Fibroblast of lung (primary cell): ENCODE measurements at regions not wholly inside any gene's neighbourhood (a gene's known extent, or its start where the extent isn't known, plus 50 kb on each side); places are given as distances from the start of the nearest gene placed in this dataset.

Source experiments
- DNase-seq, 2 donors: peaks; one replicate each; pipeline versions ENCODE4 v3.0.0 to v3.0.0-alpha.2; 2010; ENCODE audit warnings: low read depth in 2 of 2
- H2AFZ ChIP-seq: 2 replicates; pipeline ENCODE4 v1.5.1; 2012; ENCODE audit warnings: low read length, control low read depth, inconsistent platforms
- H3K27ac ChIP-seq: 2 replicates; pipeline ENCODE4 v1.5.1; 2011; ENCODE audit warnings: low read length, control low read depth; ENCODE audit not compliant: insufficient read depth
- H3K27me3 ChIP-seq: 2 replicates; pipeline ENCODE4 v1.5.1; 2011; ENCODE audit warnings: mild to moderate bottlenecking, low read length; ENCODE audit not compliant: control insufficient read depth, insufficient read depth
- H3K36me3 ChIP-seq: 2 replicates; pipeline ENCODE4 v1.5.1; 2011; ENCODE audit warnings: low read length; ENCODE audit not compliant: control insufficient read depth, insufficient read depth
- H3K4me1 ChIP-seq: 2 replicates; pipeline ENCODE4 v1.5.1; 2011; ENCODE audit warnings: low read length; ENCODE audit not compliant: control insufficient read depth, insufficient read depth; ENCODE audit errors: extremely low read depth
- H3K4me2 ChIP-seq: 2 replicates; pipeline ENCODE4 v1.5.1; 2011; ENCODE audit warnings: low read length, control low read depth; ENCODE audit not compliant: insufficient read depth; ENCODE audit errors: extremely low read depth
- H3K4me3 ChIP-seq, 4 experiments: fragments of 200-600 bp in 1 of 4; sonication (generic) in 1 of 4; replicated peaks in 1 of 4; 2 replicates each; pipeline ENCODE4 v1.5.1; 2011 to 2016; ENCODE audit warnings: low read length in 4 of 4, low read depth in 3 of 4, mild to moderate bottlenecking in 3 of 4, control low read depth in 2 of 4, inconsistent platforms in 1 of 4, mixed read lengths in 1 of 4; ENCODE audit not compliant: insufficient read depth in 1 of 4; ENCODE audit errors: control extremely low read depth in 1 of 4
- H3K79me2 ChIP-seq: 2 replicates; pipeline ENCODE4 v1.5.1; 2012; ENCODE audit warnings: mild to moderate bottlenecking, low read length, inconsistent platforms; ENCODE audit not compliant: control insufficient read depth, insufficient read depth
- H3K9ac ChIP-seq: 2 replicates; pipeline ENCODE4 v1.5.1; 2011; ENCODE audit warnings: mild to moderate bottlenecking, low read length, control low read depth; ENCODE audit not compliant: insufficient read depth
- H3K9me3 ChIP-seq: 2 replicates; pipeline ENCODE4 v1.5.1; 2012; ENCODE audit warnings: low read depth, low read length; ENCODE audit not compliant: control insufficient read depth, insufficient read depth
- H4K20me1 ChIP-seq: 2 replicates; pipeline ENCODE4 v1.5.1; 2011; ENCODE audit warnings: low read length; ENCODE audit not compliant: control insufficient read depth, insufficient read depth; ENCODE audit errors: extremely low read depth
- CTCF ChIP-seq, 2 donors: IDR thresholded peaks in 1 of 2; conservative IDR thresholded peaks in 1 of 2; 1 replicate in 1 of 2; 2 replicates in 1 of 2; pipeline ENCODE4 v1.5.1; 2011 to 2012; ENCODE audit warnings: low read length in 2 of 2, control low read depth in 1 of 2, inconsistent platforms in 1 of 2, low read depth in 1 of 2, mild to moderate bottlenecking in 1 of 2
- EZH2 ChIP-seq: IDR thresholded peaks from 2 replicates; pipeline ENCODE4 v1.5.1; 2012; ENCODE audit warnings: low read length, control low read depth, mild to moderate bottlenecking; ENCODE audit errors: missing control alignments

- Histone ChIP-seq H3K27ac (no peak overlapping the region), H4K20me1 (no peaks in the 10 kb centered on the region), H3K36me3 (no peaks in the 10 kb centered on the region), H3K9me3 (no peaks in the 10 kb centered on the region), H3K9ac (no peak overlapping the region), H3K4me1 (no peaks in the 10 kb centered on the region), H3K4me2 (no peak overlapping the region), H3K4me3 (no peak overlapping the region), H3K79me2 (no peaks in the 10 kb centered on the region), H2AFZ (no peak overlapping the region), H3K27me3 (no peaks in the 10 kb centered on the region)
- TF ChIP-seq EZH2 (no peak), CTCF (conservative IDR thresholded peaks at IDR 0.05 in 1 of 2, IDR thresholded peaks at IDR 0.05 in 1 of 2; ENCODE audit: low read depth in 1 of 2, low read length in 2 of 2) (no peak)
- no peak for DNase-seq
Measured at GRCh38 chr4:120545391-120545790, 377.1 kb downstream of the PRDM5 start.

- H4K20me1 ChIP-seq, result no peaks in the 10 kb centered on the region
- H3K9me3 ChIP-seq, result no peaks in the 10 kb centered on the region
- TF ChIP-seq EZH2 (no peak), CTCF (conservative IDR thresholded peaks at IDR 0.05 in 1 of 2, IDR thresholded peaks at IDR 0.05 in 1 of 2; ENCODE audit: low read depth in 1 of 2, low read length in 2 of 2) (no peak)
- H3K36me3 ChIP-seq, result no peaks in the 10 kb centered on the region
- H2AFZ ChIP-seq, result no peak overlapping the region
- no peaks in the 10 kb centered on the region for H3K4me1 ChIP-seq
- H3K27me3 ChIP-seq, result no peaks in the 10 kb centered on the region
- H3K27ac ChIP-seq, result no peak overlapping the region
- DNase-seq, result no peak
- no peak overlapping the region for H3K4me2 ChIP-seq
- H3K79me2 ChIP-seq, result no peaks in the 10 kb centered on the region
- H3K4me3 ChIP-seq, result no peak overlapping the region
- H3K9ac ChIP-seq, result no peak overlapping the region
Measured at GRCh38 chr4:120544838-120545237, 377.7 kb downstream of the PRDM5 start.

GRCh38 chr4:120540625-120541024 is 381.9 kb downstream of the PRDM5 start:
- TF ChIP-seq EZH2 (no peak), CTCF (conservative IDR thresholded peaks at IDR 0.05 in 1 of 2, IDR thresholded peaks at IDR 0.05 in 1 of 2; ENCODE audit: low read depth in 1 of 2, low read length in 2 of 2) (no peak)
- Histone ChIP-seq H3K27ac (no peak overlapping the region), H3K4me1 (no peaks in the 10 kb centered on the region)

More at GRCh38 chr4:120540625-120541024, 381.9 kb downstream of the PRDM5 start:
- Histone ChIP-seq H3K4me3 (no peak overlapping the region), H3K79me2 (no peaks in the 10 kb centered on the region), H3K4me2 (no peak overlapping the region), H4K20me1 (no peaks in the 10 kb centered on the region), H2AFZ (no peak overlapping the region), H3K9ac (no peak overlapping the region), H3K9me3 (no peaks in the 10 kb centered on the region), H3K36me3 (no peaks in the 10 kb centered on the region), H3K27me3 (no peaks in the 10 kb centered on the region)
- no peak for DNase-seq
